Adipocyte (in vitro differentiated cells): ENCODE measurements at regions not wholly inside any gene's neighbourhood (a gene's known extent, or its start where the extent isn't known, plus 50 kb on each side); places are given as distances from the start of the nearest gene placed in this dataset.

Experiments used
- DNase-seq: peaks from one replicate; pipeline ENCODE4 v3.0.0-alpha.2; 2015; ENCODE audit warnings: low read depth
- H3K27me3 ChIP-seq: replicated peaks from 2 replicates; pipeline ENCODE4 v1.7.0; 2013; ENCODE audit warnings: mild to moderate bottlenecking, low read length, moderate library complexity; ENCODE audit not compliant: control insufficient read depth, insufficient read depth
- H3K36me3 ChIP-seq: 2 replicates; pipeline ENCODE4 v1.7.0; 2013; ENCODE audit warnings: low read length, mild to moderate bottlenecking, moderate library complexity; ENCODE audit not compliant: control insufficient read depth, insufficient read depth, severe bottlenecking
- H3K4me1 ChIP-seq: 2 replicates; pipeline ENCODE4 v1.7.0; 2013; ENCODE audit warnings: mild to moderate bottlenecking, low read length, moderate library complexity; ENCODE audit not compliant: control insufficient read depth, insufficient read depth
- H3K4me3 ChIP-seq: 2 replicates; pipeline ENCODE4 v1.7.0; 2013; ENCODE audit warnings: mild to moderate bottlenecking, low read length, moderate library complexity
- H3K9ac ChIP-seq: 2 replicates; pipeline ENCODE4 v1.7.0; 2013; ENCODE audit warnings: mild to moderate bottlenecking, low read length, moderate library complexity
- H3K9me3 ChIP-seq: 2 replicates; pipeline ENCODE4 v1.7.0; 2013; ENCODE audit warnings: mild to moderate bottlenecking, low read length, moderate library complexity; ENCODE audit not compliant: control insufficient read depth

- Histone ChIP-seq H3K9me3 (peaks cover 35% of the 10 kb centered on the region), H3K4me3 (no peak overlapping the region), H3K4me1 (no peaks in the 10 kb centered on the region), H3K9ac (no peak overlapping the region), H3K27me3 (no peaks in the 10 kb centered on the region), H3K36me3 (no peaks in the 10 kb centered on the region)
- DNase-seq, result no peak
Observed at GRCh38 chr2:204213588-204213987, 277.0 kb downstream of the ICOS start.

GRCh38 chr2:204218040-204218439, 281.5 kb downstream of the ICOS start:
- no peak overlapping the region for H3K4me3 ChIP-seq
- no peak for DNase-seq
- H3K9me3 ChIP-seq, result peaks cover 35% of the 10 kb centered on the region
- H3K27me3 ChIP-seq, result no peaks in the 10 kb centered on the region
- no peak overlapping the region for H3K9ac ChIP-seq
- H3K36me3 ChIP-seq, result no peaks in the 10 kb centered on the region
- H3K4me1 ChIP-seq, result no peaks in the 10 kb centered on the region

- H3K9ac ChIP-seq, result no peak overlapping the region
- H3K36me3 ChIP-seq, result no peaks in the 10 kb centered on the region
- H3K4me1 ChIP-seq, result no peaks in the 10 kb centered on the region
- no peak overlapping the region for H3K4me3 ChIP-seq
- no peak for DNase-seq
- H3K27me3 ChIP-seq, result no peaks in the 10 kb centered on the region
- peaks cover 29% of the 10 kb centered on the region for H3K9me3 ChIP-seq
Observed at GRCh38 chr2:204219196-204219595, 282.6 kb downstream of the ICOS start.

- Histone ChIP-seq H3K27me3 (peaks cover 10% of the 10 kb centered on the region), H3K36me3 (no peaks in the 10 kb centered on the region)
- DNase-seq, result no peak
Observed at GRCh38 chr2:204220896-204221295, 284.3 kb downstream of the ICOS start.

GRCh38 chr2:204223046-204223445, 286.5 kb downstream of the ICOS start:
- no peaks in the 10 kb centered on the region for H3K4me1 ChIP-seq
- DNase-seq, result no peak
- H3K27me3 ChIP-seq, result peaks cover 22% of the 10 kb centered on the region
- no peak overlapping the region for H3K4me3 ChIP-seq
- peaks cover 3% of the 10 kb centered on the region for H3K9me3 ChIP-seq
- H3K9ac ChIP-seq, result no peak overlapping the region
- no peaks in the 10 kb centered on the region for H3K36me3 ChIP-seq

More at GRCh38 chr2:204220896-204221295, 284.3 kb downstream of the ICOS start:
- no peaks in the 10 kb centered on the region for H3K4me1 ChIP-seq
- no peak overlapping the region for H3K9ac ChIP-seq
- peaks cover 15% of the 10 kb centered on the region for H3K9me3 ChIP-seq
- no peak overlapping the region for H3K4me3 ChIP-seq

GRCh38 chr2:204223544-204223943, 287.0 kb downstream of the ICOS start:
- Histone ChIP-seq H3K36me3 (no peaks in the 10 kb centered on the region), H3K9me3 (no peaks in the 10 kb centered on the region), H3K4me3 (no peak overlapping the region), H3K4me1 (no peaks in the 10 kb centered on the region), H3K27me3 (peaks cover 25% of the 10 kb centered on the region), H3K9ac (no peak overlapping the region)
- DNase-seq, result no peak

GRCh38 chr2:204225671-204226073, 289.1 kb downstream of the ICOS start:
- Histone ChIP-seq H3K4me1 (no peaks in the 10 kb centered on the region), H3K27me3 (peaks cover 25% of the 10 kb centered on the region)

GRCh38 chr2:204226305-204226880, 289.8 kb downstream of the ICOS start:
- Histone ChIP-seq H3K9me3 (no peaks in the 10 kb centered on the region), H3K27me3 (peaks cover 25% of the 10 kb centered on the region), H3K4me1 (no peaks in the 10 kb centered on the region), H3K36me3 (no peaks in the 10 kb centered on the region), H3K4me3 (no peak overlapping the region), H3K9ac (no peak overlapping the region)
- no peak for DNase-seq

More at GRCh38 chr2:204225671-204226073, 289.1 kb downstream of the ICOS start:
- Histone ChIP-seq H3K36me3 (no peaks in the 10 kb centered on the region), H3K9me3 (no peaks in the 10 kb centered on the region), H3K4me3 (no peak overlapping the region), H3K9ac (no peak overlapping the region)
- DNase-seq, result no peak

GRCh38 chr2:204228169-204228886, 291.8 kb downstream of the ICOS start:
- Histone ChIP-seq H3K27me3 (peaks cover 25% of the 10 kb centered on the region), H3K4me3 (no peak overlapping the region), H3K4me1 (no peaks in the 10 kb centered on the region), H3K36me3 (no peaks in the 10 kb centered on the region), H3K9ac (no peak overlapping the region), H3K9me3 (no peaks in the 10 kb centered on the region)
- DNase-seq, result no peak

- Histone ChIP-seq H3K4me3 (peak overlapping the region; percentile 18), H3K9me3 (peaks cover 4% of the 10 kb centered on the region), H3K9ac (no peak overlapping the region), H3K27me3 (no peaks in the 10 kb centered on the region), H3K36me3 (no peaks in the 10 kb centered on the region), H3K4me1 (peaks cover 7% of the 10 kb centered on the region)
- no peak for DNase-seq
Observed at GRCh38 chr2:204234248-204234647, 297.7 kb downstream of the ICOS start.

- no peaks in the 10 kb centered on the region for H3K27me3 ChIP-seq
- no peak overlapping the region for H3K9ac ChIP-seq
- DNase-seq, result peak; percentile 2
Observed at GRCh38 chr2:204234879-204235278, 298.3 kb downstream of the ICOS start.

More at GRCh38 chr2:204234879-204235278, 298.3 kb downstream of the ICOS start:
- peaks cover 7% of the 10 kb centered on the region for H3K4me1 ChIP-seq
- H3K9me3 ChIP-seq, result peaks cover 4% of the 10 kb centered on the region
- H3K36me3 ChIP-seq, result no peaks in the 10 kb centered on the region
- peak overlapping the region; percentile 18 for H3K4me3 ChIP-seq
